ENCODE measurements at regions not wholly inside any gene's neighbourhood (a gene's known extent, or its start where the extent isn't known, plus 50 kb on each side); places are given as distances from the start of the nearest gene placed in this dataset.
A peak's percentile ranks its signal among the peaks of the same experiment; 100 is the strongest.

DNA sequence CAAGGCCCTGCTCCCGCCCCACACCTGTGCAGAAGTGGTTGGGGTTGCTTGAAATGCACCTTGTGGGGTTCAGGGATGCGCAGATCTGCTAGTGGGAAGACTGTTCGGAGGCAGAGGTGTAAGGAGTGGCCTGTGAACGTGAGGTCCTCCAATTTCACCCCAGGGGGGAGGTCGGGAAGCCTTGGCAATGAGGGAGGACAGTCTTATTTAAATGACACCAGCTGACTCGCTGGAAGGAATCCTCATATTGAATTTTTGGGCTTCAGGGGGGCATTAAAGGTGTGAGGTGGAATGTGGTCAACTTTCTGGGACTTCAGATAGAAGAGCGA is 218.8 kb upstream of the CELF2 start:
- no peaks in the 10 kb centered on the region for H3K27me3 ChIP-seq (ENCODE audit: control insufficient read depth, insufficient read depth, low read length)
- H4K8ac ChIP-seq (ENCODE audit: low read depth in 2 of 2, low read length in 2 of 2): peak overlapping the region; percentile 75 to 91; a peak in 2 of 4 replicates
- dilution Hi-C loops (cut with HindIII; ENCODE audit: low sequenced_read_pairs, unreplicated experiment) (no loop called here), in situ Hi-C loops (cut with MboI; ENCODE audit: low sequenced_read_pairs) (no loop called here), intact Hi-C loops (cut with micrococcal nuclease) (loop anchor here (10.0 kb wide), 1 partner anchor 1194 kb away; no protein-coding TSS in a partner anchor)
- peaks cover 16% of the 10 kb centered on the region for H3K4me1 ChIP-seq (ENCODE audit: control insufficient read depth, insufficient read depth, low read length)
- peak overlapping the region; percentile 41; the same call in 1 of the 2 replicates for H3K4ac ChIP-seq (ENCODE audit: low read depth, low read length)
- no peak overlapping the region; the same call in 1 of the 2 replicates for H3K14ac ChIP-seq (replicated peaks; ENCODE audit: low read depth, low read length)
- H2AFZ ChIP-seq (replicated peaks; ENCODE audit: low read length, poor library complexity): peak overlapping the region; percentile 82
- ATAC-seq (ENCODE audit: low read depth) (no peak), DNase-seq (no peak)
- peak overlapping the region; percentile 57 for H4K91ac ChIP-seq (ENCODE audit: insufficient read depth, low read depth, low read length)
- no peaks in the 10 kb centered on the region for H4K20me1 ChIP-seq (ENCODE audit: insufficient read depth, low read length)
- TF ChIP-seq RCOR1 (IDR thresholded peaks at IDR 0.05; ENCODE audit: insufficient replicate concordance, low read length) (no peak), CHD1 (IDR thresholded peaks at IDR 0.05; ENCODE audit: low read depth, low read length) (no peak), CTCF (conservative IDR thresholded peaks at IDR 0.05; ENCODE audit: low read depth, low read length) (no peak), MAZ (IDR thresholded peaks at IDR 0.05; ENCODE audit: borderline replicate concordance, low read depth, low read length) (no peak), POLR2A (IDR thresholded peaks at IDR 0.05; ENCODE audit: low read depth, low read length) (no peak), USF2 (IDR thresholded peaks at IDR 0.05; ENCODE audit: low read depth, low read length) (no peak), CEBPB (IDR thresholded peaks at IDR 0.05; ENCODE audit: low read depth, low read length) (no peak), SMC3 (IDR thresholded peaks at IDR 0.05; ENCODE audit: low read depth, low read length) (no peak), NFE2L2 (IDR thresholded peaks at IDR 0.05; ENCODE audit: low read depth, low read length) (no peak), BHLHE40 (IDR thresholded peaks at IDR 0.05; ENCODE audit: low read depth, low read length) (no peak), FOS (IDR thresholded peaks at IDR 0.05; ENCODE audit: low read depth, low read length) (no peak), RFX5 (IDR thresholded peaks at IDR 0.05; ENCODE audit: low read depth, low read length) (no peak), MAFK (IDR thresholded peaks at IDR 0.05; ENCODE audit: low read depth, low read length) (no peak), RAD21 (IDR thresholded peaks at IDR 0.05; ENCODE audit: low read length) (no peak)
- TF ChIP-seq, protein P1, sequence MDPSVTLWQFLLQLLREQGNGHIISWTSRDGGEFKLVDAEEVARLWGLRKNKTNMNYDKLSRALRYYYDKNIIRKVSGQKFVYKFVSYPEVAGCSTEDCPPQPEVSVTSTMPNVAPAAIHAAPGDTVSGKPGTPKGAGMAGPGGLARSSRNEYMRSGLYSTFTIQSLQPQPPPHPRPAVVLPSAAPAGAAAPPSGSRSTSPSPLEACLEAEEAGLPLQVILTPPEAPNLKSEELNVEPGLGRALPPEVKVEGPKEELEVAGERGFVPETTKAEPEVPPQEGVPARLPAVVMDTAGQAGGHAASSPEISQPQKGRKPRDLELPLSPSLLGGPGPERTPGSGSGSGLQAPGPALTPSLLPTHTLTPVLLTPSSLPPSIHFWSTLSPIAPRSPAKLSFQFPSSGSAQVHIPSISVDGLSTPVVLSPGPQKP (IDR thresholded peaks at IDR 0.05; ENCODE audit: borderline replicate concordance, low read depth, low read length): no peak
- no peak overlapping the region for H3K27ac ChIP-seq (ENCODE audit: insufficient read depth, low read length)
- ChIA-PET CTCF (no interaction called here), POLR2A (ENCODE audit: unreplicated experiment) (no interaction called here)
- H3K18ac ChIP-seq (ENCODE audit: low read depth, low read length): peak overlapping the region; percentile 73; the same call in 1 of the 2 replicates
- peak overlapping the region; percentile 71; the same call in 1 of the 3 replicates for H2BK15ac ChIP-seq (ENCODE audit: low read depth, low read length)
- H3K36me3 ChIP-seq (ENCODE audit: control insufficient read depth, insufficient read depth, low read length): no peaks in the 10 kb centered on the region
- H2BK5ac ChIP-seq (ENCODE audit: low read depth, low read length, poor library complexity, severe bottlenecking): no peak overlapping the region
- H2AK5ac ChIP-seq (ENCODE audit: low read depth, low read length): peak overlapping the region; percentile 70; the same call in 1 of the 2 replicates
- peak overlapping the region; percentile 89; the same call in 1 of the 2 replicates for H4K5ac ChIP-seq (ENCODE audit: low read depth, low read length)
- no peak overlapping the region; the same call in 1 of the 2 replicates for H3K4me2 ChIP-seq (ENCODE audit: low read depth, low read length)
- H2BK120ac ChIP-seq (ENCODE audit: low read depth, low read length): peak overlapping the region; percentile 65; the same call in 1 of the 2 replicates
- H3K56ac ChIP-seq (ENCODE audit: extremely low read depth, insufficient read depth, low read length): peak overlapping the region; percentile 57; the same call in 1 of the 2 replicates
- no peak overlapping the region for H3K4me3 ChIP-seq (ENCODE audit: insufficient read depth, low read depth, low read length)
- BruUV-seq (replicated peaks): no TSS peak
- 0 out of 2 replicates have a peak overlapping the region, but pooled peaks have one; percentile 15 for H2BK20ac ChIP-seq (ENCODE audit: low read depth, low read length)
- no peaks in the 10 kb centered on the region for H3K9me1 ChIP-seq (ENCODE audit: insufficient read depth, low read length)
- H3K23ac ChIP-seq (ENCODE audit: low read depth, low read length): no peak overlapping the region
- WGBS, 2 experiments (ENCODE audit: extremely low coverage in 2 of 2, insufficient read length in 1 of 2): no CpG with 5 or more reads among the region's 7 CpGs
- no peak overlapping the region for H3K9ac ChIP-seq (ENCODE audit: low read depth, low read length)
- H2AK9ac ChIP-seq (replicated peaks; ENCODE audit: low read depth, low read length, poor library complexity): no peak overlapping the region
- no peaks in the 10 kb centered on the region for H3K9me3 ChIP-seq (ENCODE audit: control insufficient read depth, insufficient read depth, low read length)
- H3K79me1 ChIP-seq (ENCODE audit: low read depth in 1 of 2, low read length in 2 of 2): no peaks in the 10 kb centered on the region

All from IMR-90 (cell line).